ENCODE measurements at regions not wholly inside any gene's neighbourhood (a gene's known extent, or its start where the extent isn't known, plus 50 kb on each side); places are given as distances from the start of the nearest gene placed in this dataset.
"Not testable (repeated sequence)": the region's sequence is repeated elsewhere in the genome, so short reads cannot be mapped to it uniquely, and the experiment has no call there.

GRCh38 chr13:44678197-44678596 is 102.1 kb upstream of the TSC22D1 start:
- H3K4me3 ChIP-seq (ENCODE audit: low read depth, low read length), result no peak overlapping the region
- in situ Hi-C loops (cut with HindIII; ENCODE audit: low sequenced_read_pairs), result no loop called here
- DNase-seq (ENCODE audit: low read depth, low spot score), result no peak
- TF ChIP-seq, protein P1, sequence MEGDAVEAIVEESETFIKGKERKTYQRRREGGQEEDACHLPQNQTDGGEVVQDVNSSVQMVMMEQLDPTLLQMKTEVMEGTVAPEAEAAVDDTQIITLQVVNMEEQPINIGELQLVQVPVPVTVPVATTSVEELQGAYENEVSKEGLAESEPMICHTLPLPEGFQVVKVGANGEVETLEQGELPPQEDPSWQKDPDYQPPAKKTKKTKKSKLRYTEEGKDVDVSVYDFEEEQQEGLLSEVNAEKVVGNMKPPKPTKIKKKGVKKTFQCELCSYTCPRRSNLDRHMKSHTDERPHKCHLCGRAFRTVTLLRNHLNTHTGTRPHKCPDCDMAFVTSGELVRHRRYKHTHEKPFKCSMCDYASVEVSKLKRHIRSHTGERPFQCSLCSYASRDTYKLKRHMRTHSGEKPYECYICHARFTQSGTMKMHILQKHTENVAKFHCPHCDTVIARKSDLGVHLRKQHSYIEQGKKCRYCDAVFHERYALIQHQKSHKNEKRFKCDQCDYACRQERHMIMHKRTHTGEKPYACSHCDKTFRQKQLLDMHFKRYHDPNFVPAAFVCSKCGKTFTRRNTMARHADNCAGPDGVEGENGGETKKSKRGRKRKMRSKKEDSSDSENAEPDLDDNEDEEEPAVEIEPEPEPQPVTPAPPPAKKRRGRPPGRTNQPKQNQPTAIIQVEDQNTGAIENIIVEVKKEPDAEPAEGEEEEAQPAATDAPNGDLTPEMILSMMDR (IDR thresholded peaks at IDR 0.05; ENCODE audit: low read depth, low read length), result no peak

DNA sequence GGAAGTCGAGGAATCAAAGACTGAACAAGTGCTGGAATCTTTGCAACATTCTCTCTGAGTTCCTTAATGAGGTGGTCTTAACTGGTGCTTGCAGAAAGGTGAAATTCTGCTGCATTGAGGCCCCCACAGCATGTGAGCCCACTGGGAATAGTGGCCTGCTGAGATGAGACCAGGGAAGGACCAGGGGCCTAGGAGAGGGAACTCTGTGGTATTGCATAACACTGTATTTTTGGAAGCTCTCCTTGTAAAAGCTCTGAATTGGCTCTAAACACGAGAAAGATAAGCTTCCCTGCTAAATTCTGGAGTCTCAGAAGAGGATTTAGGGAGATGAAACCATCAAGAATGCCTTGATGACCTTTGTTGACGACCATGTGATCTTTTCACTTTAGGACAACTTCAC is 100.4 kb upstream of the TSC22D1 start:
- H3K4me3 ChIP-seq (ENCODE audit: low read depth, low read length), result no peak overlapping the region
- DNase-seq (ENCODE audit: low read depth, low spot score), result no peak
- TF ChIP-seq, protein P1 (IDR thresholded peaks at IDR 0.05; ENCODE audit: low read depth, low read length), result no peak
- in situ Hi-C loops (cut with HindIII; ENCODE audit: low sequenced_read_pairs), result no loop called here

DNA sequence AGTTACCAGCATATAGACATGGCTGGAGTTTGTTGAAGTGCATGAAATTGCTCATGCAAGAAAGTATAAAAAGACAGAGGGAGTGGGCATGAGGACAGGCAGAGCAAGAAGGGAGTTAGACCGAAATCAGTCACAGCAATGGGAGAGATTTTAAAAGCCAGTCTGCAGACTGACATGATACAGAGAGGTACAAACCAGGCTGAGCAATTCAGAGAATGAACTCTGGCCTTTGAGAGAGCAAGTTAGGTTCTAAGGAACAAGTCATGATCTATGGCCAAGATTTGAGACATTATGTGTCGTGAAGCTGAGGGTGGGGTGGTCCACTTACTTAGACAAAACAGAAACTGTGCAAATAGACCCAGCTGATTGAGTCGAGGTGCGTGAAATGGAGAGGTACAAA is 93.4 kb upstream of the TSC22D1 start:
- in situ Hi-C loops (cut with HindIII; ENCODE audit: low sequenced_read_pairs), result no loop called here
- no peak overlapping the region for H3K4me3 ChIP-seq (ENCODE audit: low read depth, low read length)
- TF ChIP-seq, protein P1 (IDR thresholded peaks at IDR 0.05; ENCODE audit: low read depth, low read length), result no peak
- no peak for DNase-seq (ENCODE audit: low read depth, low spot score)

GRCh38 chr13:44668688-44669087 is 92.6 kb upstream of the TSC22D1 start:
- in situ Hi-C loops (cut with HindIII; ENCODE audit: low sequenced_read_pairs), result no loop called here
- peak; percentile 50 for DNase-seq (ENCODE audit: low read depth, low spot score)
- TF ChIP-seq, protein P1 (IDR thresholded peaks at IDR 0.05; ENCODE audit: low read depth, low read length), result no peak
- no peak overlapping the region for H3K4me3 ChIP-seq (ENCODE audit: low read depth, low read length)

DNA sequence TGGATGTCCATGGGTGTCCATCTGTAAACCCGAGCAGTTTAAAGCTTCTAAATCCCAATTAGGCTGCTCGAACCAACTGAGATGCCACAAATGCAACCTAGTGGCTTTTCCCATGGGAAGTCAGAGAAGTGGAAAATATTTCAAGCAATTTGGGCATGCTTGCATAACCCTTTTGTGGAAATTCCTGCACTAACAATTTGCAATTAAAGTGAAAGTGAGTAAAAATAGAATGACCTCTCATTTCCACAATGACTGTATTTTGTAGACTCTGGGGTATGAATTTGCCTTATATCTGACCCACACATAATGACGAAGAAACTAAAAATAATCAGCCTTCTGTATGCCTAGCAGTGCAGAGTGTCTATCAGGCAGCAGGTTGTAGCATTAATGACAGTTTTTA is 91.8 kb upstream of the TSC22D1 start:
- in situ Hi-C loops (cut with HindIII; ENCODE audit: low sequenced_read_pairs), result no loop called here
- TF ChIP-seq, protein P1 (IDR thresholded peaks at IDR 0.05; ENCODE audit: low read depth, low read length), result no peak
- no peak overlapping the region for H3K4me3 ChIP-seq (ENCODE audit: low read depth, low read length)
- DNase-seq (ENCODE audit: low read depth, low spot score), result peak; percentile 54

GRCh38 chr13:44666538-44666937 is 90.4 kb upstream of the TSC22D1 start:
- in situ Hi-C loops (cut with HindIII; ENCODE audit: low sequenced_read_pairs); H3K4me3 ChIP-seq (ENCODE audit: low read depth, low read length): not testable (repeated sequence)
- DNase-seq (ENCODE audit: low read depth, low spot score), result peak; percentile 50

- TF ChIP-seq, protein P1 (IDR thresholded peaks at IDR 0.05; ENCODE audit: low read depth, low read length), result no peak
- in situ Hi-C loops (cut with HindIII; ENCODE audit: low sequenced_read_pairs), result no loop called here
- no peak overlapping the region for H3K4me3 ChIP-seq (ENCODE audit: low read depth, low read length)
- no peak for DNase-seq (ENCODE audit: low read depth, low spot score)
These were observed 88.2 kb upstream of the TSC22D1 start for GRCh38 chr13:44664308-44664707.
